Astrocyte (in vitro differentiated cells and primary cell): ENCODE measurements at regions not wholly inside any gene's neighbourhood (a gene's known extent, or its start where the extent isn't known, plus 50 kb on each side); places are given as distances from the start of the nearest gene placed in this dataset.

Source experiments
- EZH2 ChIP-seq: IDR thresholded peaks from 2 replicates; pipeline ENCODE4 v1.6.1; 2012; ENCODE audit warnings: mild to moderate bottlenecking, low read length, inconsistent platforms; ENCODE audit not compliant: insufficient read depth
- TF ChIP-seq, protein P1 (sequence below): IDR thresholded peaks from 2 replicates; pipeline ENCODE4 v1.5.1; 2011; ENCODE audit warnings: low read depth, mild to moderate bottlenecking, inconsistent platforms, low read length, moderate library complexity; ENCODE audit not compliant: insufficient read depth

DNA sequence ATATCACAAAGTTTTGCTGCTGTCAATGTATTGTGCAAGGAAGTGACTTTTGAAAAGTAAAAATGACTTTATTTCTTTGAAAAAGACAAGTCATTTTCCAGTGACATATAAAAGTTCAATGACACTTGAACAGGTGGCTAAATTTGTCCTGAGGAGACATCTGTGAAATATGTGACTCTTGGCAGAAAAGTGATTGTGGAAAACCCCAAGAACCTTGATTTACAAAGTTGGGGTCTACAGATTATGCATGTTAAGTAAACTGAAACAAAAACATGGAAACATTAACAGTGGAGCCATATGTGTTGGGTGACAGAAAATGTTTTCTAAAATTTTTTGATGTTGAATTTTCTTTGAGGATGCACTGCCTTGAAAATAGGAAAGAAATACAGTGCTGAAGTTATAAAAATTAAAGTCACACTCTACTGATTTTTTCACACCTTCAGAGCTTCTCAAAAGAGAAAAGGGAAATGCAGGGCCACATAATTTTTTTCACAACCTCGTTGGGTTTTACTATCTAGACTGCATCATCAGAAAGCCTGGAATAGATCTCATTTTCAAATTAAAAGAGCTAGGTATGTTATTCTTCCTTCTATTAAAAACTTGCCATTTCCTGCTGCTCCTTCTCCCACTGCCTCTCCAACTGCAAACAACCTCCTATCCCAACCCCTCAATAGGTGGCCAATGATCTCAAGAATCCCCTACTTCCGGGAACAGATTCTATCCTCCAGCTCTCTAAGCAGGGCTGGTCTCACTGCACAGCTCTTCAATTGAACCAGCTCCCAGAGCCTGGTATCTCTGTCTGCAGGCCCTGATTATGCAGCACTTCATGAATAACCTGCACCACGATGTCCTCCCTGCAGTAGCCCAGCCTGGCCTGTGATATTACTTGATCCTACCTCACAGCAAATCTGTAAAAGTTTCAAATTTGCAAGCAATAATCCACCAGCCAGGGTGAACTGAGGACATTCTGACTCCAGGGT, 570.8 kb upstream of the CPEB2 start:
- TF ChIP-seq, protein P1, sequence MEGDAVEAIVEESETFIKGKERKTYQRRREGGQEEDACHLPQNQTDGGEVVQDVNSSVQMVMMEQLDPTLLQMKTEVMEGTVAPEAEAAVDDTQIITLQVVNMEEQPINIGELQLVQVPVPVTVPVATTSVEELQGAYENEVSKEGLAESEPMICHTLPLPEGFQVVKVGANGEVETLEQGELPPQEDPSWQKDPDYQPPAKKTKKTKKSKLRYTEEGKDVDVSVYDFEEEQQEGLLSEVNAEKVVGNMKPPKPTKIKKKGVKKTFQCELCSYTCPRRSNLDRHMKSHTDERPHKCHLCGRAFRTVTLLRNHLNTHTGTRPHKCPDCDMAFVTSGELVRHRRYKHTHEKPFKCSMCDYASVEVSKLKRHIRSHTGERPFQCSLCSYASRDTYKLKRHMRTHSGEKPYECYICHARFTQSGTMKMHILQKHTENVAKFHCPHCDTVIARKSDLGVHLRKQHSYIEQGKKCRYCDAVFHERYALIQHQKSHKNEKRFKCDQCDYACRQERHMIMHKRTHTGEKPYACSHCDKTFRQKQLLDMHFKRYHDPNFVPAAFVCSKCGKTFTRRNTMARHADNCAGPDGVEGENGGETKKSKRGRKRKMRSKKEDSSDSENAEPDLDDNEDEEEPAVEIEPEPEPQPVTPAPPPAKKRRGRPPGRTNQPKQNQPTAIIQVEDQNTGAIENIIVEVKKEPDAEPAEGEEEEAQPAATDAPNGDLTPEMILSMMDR, result no peak
- TF ChIP-seq EZH2, result no peak
